MCF 10A (cell line): ENCODE measurements at regions not wholly inside any gene's neighbourhood (a gene's known extent, or its start where the extent isn't known, plus 50 kb on each side); places are given as distances from the start of the nearest gene placed in this dataset.

Source experiments
- BruUV-seq: library from RNA; stranded (reverse); fragments of 400-500 nt; replicated peaks from 2 replicates; lab custom pipeline; 2021; lab: Mats Ljungman, UMichigan
- CTCF ChIA-PET: fragments of 300-600 bp; sonication (Branson Sonifier 250); formaldehyde crosslinking; extraction: SDS; loops from one replicate; lab custom pipeline; 2021; ENCODE audit warnings: antibody characterized with exemption, inconsistent platforms; lab: Yijun Ruan, JAX
- POLR2A ChIA-PET: fragments of 300-600, 350-650 bp; sonication (Branson Sonifier 250); formaldehyde crosslinking; extraction: SDS; loops from one replicate; lab custom pipeline; 2020; ENCODE audit warnings: antibody characterized with exemption, inconsistent platforms; lab: Yijun Ruan, JAX
- DNase-seq: peaks from one replicate; pipeline ENCODE4 v3.0.0-alpha.2; 2018; ENCODE audit not compliant: unreplicated experiment
- H3K27ac Mint-ChIP-seq: one replicate; pipeline ENCODE4 v1.8.0; 2022; ENCODE audit warnings: mild to moderate bottlenecking, low read depth, mixed read lengths; ENCODE audit not compliant: unreplicated experiment
- H3K27me3 Mint-ChIP-seq: one replicate; pipeline ENCODE4 v1.8.0; 2022; ENCODE audit warnings: mixed read lengths; ENCODE audit not compliant: insufficient read depth, unreplicated experiment
- H3K36me3 Mint-ChIP-seq: one replicate; pipeline ENCODE4 v1.8.0; 2022; ENCODE audit warnings: mild to moderate bottlenecking, moderate library complexity, mixed read lengths; ENCODE audit not compliant: insufficient read depth, unreplicated experiment
- H3K4me1 Mint-ChIP-seq: one replicate; pipeline ENCODE4 v1.8.0; 2022; ENCODE audit warnings: mixed read lengths; ENCODE audit not compliant: insufficient read depth, unreplicated experiment
- H3K4me3 Mint-ChIP-seq: one replicate; pipeline ENCODE4 v1.8.0; 2022; ENCODE audit warnings: mild to moderate bottlenecking, moderate library complexity, mixed read lengths; ENCODE audit not compliant: unreplicated experiment
- H3K9me3 Mint-ChIP-seq: one replicate; pipeline ENCODE4 v1.8.0; 2022; ENCODE audit warnings: mixed read lengths; ENCODE audit not compliant: unreplicated experiment
- CTCF ChIP-seq: fragments of 200-600 bp; IDR thresholded peaks from one replicate; pipeline ENCODE4 v1.8.0; 2022; ENCODE audit warnings: antibody characterized with exemption, mild to moderate bottlenecking; ENCODE audit not compliant: unreplicated experiment
- intact Hi-C: fragments of 100-400 bp; cut with micrococcal nuclease; formaldehyde crosslinking; loops from 2 replicates; pipeline ENCODE4 v1.14.1; 2022

GRCh38 chr2:47658646-47659320, 88.0 kb upstream of the KCNK12 start:
- Mint-ChIP-seq H3K36me3 (no peaks in the 10 kb centered on the region), H3K9me3 (no peaks in the 10 kb centered on the region), H3K4me3 (no peak overlapping the region), H3K4me1 (peaks cover 5% of the 10 kb centered on the region), H3K27ac (no peak overlapping the region), H3K27me3 (no peaks in the 10 kb centered on the region)
- no peak for TF ChIP-seq CTCF
- no TSS peak for BruUV-seq
- ChIA-PET CTCF (interaction anchor here (0.5 to 0.6 kb wide), 2 partner anchors 135 to 198 kb away, joined by 4 read pairs; no protein-coding TSS in a partner anchor), POLR2A (no interaction called here)
- intact Hi-C loops, result no loop called here
- DNase-seq, result no peak

- H3K4me1 Mint-ChIP-seq, result peaks cover 5% of the 10 kb centered on the region
- POLR2A ChIA-PET, result no interaction called here
- no peak for TF ChIP-seq CTCF
- intact Hi-C loops, result no loop called here
- H3K36me3 Mint-ChIP-seq, result no peaks in the 10 kb centered on the region
- DNase-seq, result no peak
- H3K4me3 Mint-ChIP-seq, result no peak overlapping the region
- no peaks in the 10 kb centered on the region for H3K9me3 Mint-ChIP-seq
- CTCF ChIA-PET, result interaction anchor here (0.6 to 0.8 kb wide), 3 partner anchors 64 to 197 kb away, joined by 3 to 4 read pairs (median 3); no protein-coding TSS in a partner anchor
- no peak overlapping the region for H3K27ac Mint-ChIP-seq
- H3K27me3 Mint-ChIP-seq, result no peaks in the 10 kb centered on the region
- no TSS peak for BruUV-seq
Observed at GRCh38 chr2:47657886-47658489, 87.2 kb upstream of the KCNK12 start.

- peak; percentile 23 for DNase-seq
Observed at GRCh38 chr2:47656715-47657600, 86.2 kb upstream of the KCNK12 start.

More at GRCh38 chr2:47656715-47657600, 86.2 kb upstream of the KCNK12 start:
- no peak overlapping the region for H3K27ac Mint-ChIP-seq
- no peaks in the 10 kb centered on the region for H3K27me3 Mint-ChIP-seq
- ChIA-PET CTCF (interaction anchor here (0.6 to 0.8 kb wide), 2 partner anchors 63 to 84 kb away, joined by 3 read pairs; no protein-coding TSS in a partner anchor), POLR2A (no interaction called here)
- H3K4me3 Mint-ChIP-seq, result no peak overlapping the region
- no TSS peak for BruUV-seq
- H3K9me3 Mint-ChIP-seq, result no peaks in the 10 kb centered on the region
- intact Hi-C loops, result no loop called here
- no peaks in the 10 kb centered on the region for H3K36me3 Mint-ChIP-seq
- no peak for TF ChIP-seq CTCF
- peaks cover 5% of the 10 kb centered on the region for H3K4me1 Mint-ChIP-seq
